CD8-positive, alpha-beta memory T cell (primary cell): ENCODE measurements at regions not wholly inside any gene's neighbourhood (a gene's known extent, or its start where the extent isn't known, plus 50 kb on each side); places are given as distances from the start of the nearest gene placed in this dataset.

Source experiments
- CTCF ChIA-PET: fragments of 350-600 bp; sonication (Branson Sonifier 250); formaldehyde crosslinking; loops from one replicate; lab custom pipeline; 2021; ENCODE audit warnings: antibody characterized with exemption; lab: Charles Lee
- POLR2A ChIA-PET: fragments of 350-600 bp; sonication (Branson Sonifier 250); formaldehyde crosslinking; loops from one replicate; lab custom pipeline; 2021; ENCODE audit warnings: antibody characterized with exemption; lab: Charles Lee
- DNase-seq, 5 donors: peaks; one replicate each; pipeline versions ENCODE4 v3.0.0 to v3.0.0-alpha.2; 2020 to 2022; ENCODE audit warnings: mixed read lengths in 1 of 5
- H3K27ac ChIP-seq: one replicate; pipeline ENCODE4 v1.7.0; 2013; ENCODE audit warnings: low read depth, mild to moderate bottlenecking, low read length, moderate library complexity
- H3K27me3 ChIP-seq: 2 replicates; pipeline ENCODE4 v1.7.0; 2013; ENCODE audit warnings: low read length, mild to moderate bottlenecking; ENCODE audit not compliant: insufficient read depth, poor library complexity, severe bottlenecking
- H3K36me3 ChIP-seq: 2 replicates; pipeline ENCODE4 v1.7.0; 2013; ENCODE audit warnings: mild to moderate bottlenecking, low read length, moderate library complexity; ENCODE audit not compliant: insufficient read depth
- H3K4me1 ChIP-seq: 2 replicates; pipeline ENCODE4 v1.7.0; 2013; ENCODE audit warnings: mild to moderate bottlenecking, low read length, moderate library complexity; ENCODE audit not compliant: insufficient read depth
- H3K4me3 ChIP-seq: 2 replicates; pipeline ENCODE4 v1.7.0; 2013; ENCODE audit warnings: mild to moderate bottlenecking, low read length
- H3K9me3 ChIP-seq: 2 replicates; pipeline ENCODE4 v1.7.0; 2013; ENCODE audit warnings: mild to moderate bottlenecking, low read length
- H3K27ac Mint-ChIP-seq, 8 donors: one replicate each; pipeline ENCODE4 v1.8.0; 2020 to 2021; ENCODE audit warnings: mixed read lengths in 8 of 8, mild to moderate bottlenecking in 6 of 8, inconsistent platforms in 3 of 8, moderate library complexity in 3 of 8
- H3K27me3 Mint-ChIP-seq, 2 donors: one replicate each; pipeline ENCODE4 v1.8.0; 2020 to 2021; ENCODE audit warnings: mixed read lengths in 2 of 2, mild to moderate bottlenecking in 1 of 2, moderate library complexity in 1 of 2
- H3K36me3 Mint-ChIP-seq, 3 donors: one replicate each; pipeline ENCODE4 v1.8.0; 2020 to 2021; ENCODE audit warnings: mixed read lengths in 3 of 3, inconsistent platforms in 1 of 3, mild to moderate bottlenecking in 1 of 3
- H3K4me1 Mint-ChIP-seq, 3 donors: one replicate each; pipeline ENCODE4 v1.8.0; 2020 to 2021; ENCODE audit warnings: mixed read lengths in 3 of 3, inconsistent platforms in 1 of 3, mild to moderate bottlenecking in 1 of 3
- H3K4me3 Mint-ChIP-seq, 7 donors: one replicate each; pipeline ENCODE4 v1.8.0; 2020 to 2021; ENCODE audit warnings: mixed read lengths in 7 of 7, mild to moderate bottlenecking in 6 of 7, moderate library complexity in 4 of 7, inconsistent platforms in 2 of 7
- H3K9me3 Mint-ChIP-seq, 5 donors: one replicate each; pipeline ENCODE4 v1.8.0; 2020 to 2022; ENCODE audit warnings: mixed read lengths in 5 of 5, mild to moderate bottlenecking in 3 of 5, moderate library complexity in 2 of 5, inconsistent platforms in 1 of 5

- Histone ChIP-seq H3K27ac (no peak overlapping the region), H3K36me3 (no peaks in the 10 kb centered on the region), H3K9me3 (no peaks in the 10 kb centered on the region), H3K27me3 (no peaks in the 10 kb centered on the region), H3K4me1 (no peaks in the 10 kb centered on the region), H3K4me3 (no peak overlapping the region)
- Mint-ChIP-seq H3K27ac (no peak overlapping the region), H3K4me3 (no peak overlapping the region), H3K27me3 (no peaks in the 10 kb centered on the region), H3K36me3 (no peaks in the 10 kb centered on the region), H3K9me3 (no peaks in the 10 kb centered on the region), H3K4me1 (no peaks in the 10 kb centered on the region)
- no peak for DNase-seq
- ChIA-PET POLR2A (no interaction called here), CTCF (no interaction called here)
These were observed 216.7 kb downstream of the GLI2 start for GRCh38 chr2:120952318-120952717.

- POLR2A ChIA-PET: no interaction called here
These were observed 217.5 kb downstream of the GLI2 start for GRCh38 chr2:120953066-120953756.

GRCh38 chr2:120953843-120954584 is 218.3 kb downstream of the GLI2 start:
- H3K27ac Mint-ChIP-seq: no peak overlapping the region
- ChIA-PET CTCF (no interaction called here), POLR2A (no interaction called here)
- no peak overlapping the region for H3K4me3 ChIP-seq
- no peaks in the 10 kb centered on the region for H3K4me1 Mint-ChIP-seq
- H3K27me3 Mint-ChIP-seq: no peaks in the 10 kb centered on the region
- no peaks in the 10 kb centered on the region for H3K36me3 ChIP-seq
- H3K27ac ChIP-seq: no peak overlapping the region
- no peak overlapping the region for H3K4me3 Mint-ChIP-seq
- DNase-seq: no peak
- H3K9me3 Mint-ChIP-seq: no peaks in the 10 kb centered on the region
- H3K9me3 ChIP-seq: no peaks in the 10 kb centered on the region
- H3K4me1 ChIP-seq: no peaks in the 10 kb centered on the region
- H3K36me3 Mint-ChIP-seq: no peaks in the 10 kb centered on the region
- no peaks in the 10 kb centered on the region for H3K27me3 ChIP-seq

More at GRCh38 chr2:120953066-120953756, 217.5 kb downstream of the GLI2 start:
- no peak for DNase-seq
- Histone ChIP-seq H3K27ac (no peak overlapping the region), H3K27me3 (no peaks in the 10 kb centered on the region), H3K4me3 (no peak overlapping the region), H3K36me3 (no peaks in the 10 kb centered on the region), H3K4me1 (no peaks in the 10 kb centered on the region), H3K9me3 (no peaks in the 10 kb centered on the region)
- H3K9me3 Mint-ChIP-seq: no peaks in the 10 kb centered on the region
- no peaks in the 10 kb centered on the region for H3K27me3 Mint-ChIP-seq
- no peaks in the 10 kb centered on the region for H3K36me3 Mint-ChIP-seq
- no peaks in the 10 kb centered on the region for H3K4me1 Mint-ChIP-seq
- no peak overlapping the region for H3K27ac Mint-ChIP-seq
- H3K4me3 Mint-ChIP-seq: no peak overlapping the region
- CTCF ChIA-PET: no interaction called here

GRCh38 chr2:120954939-120955338 is 219.3 kb downstream of the GLI2 start:
- no peak overlapping the region for H3K4me3 ChIP-seq
- no peaks in the 10 kb centered on the region for H3K9me3 ChIP-seq
- no peaks in the 10 kb centered on the region for H3K4me1 ChIP-seq
- Mint-ChIP-seq H3K27ac (no peak overlapping the region), H3K27me3 (no peaks in the 10 kb centered on the region), H3K4me1 (no peaks in the 10 kb centered on the region), H3K4me3 (no peak overlapping the region), H3K36me3 (no peaks in the 10 kb centered on the region), H3K9me3 (no peaks in the 10 kb centered on the region)
- no peak for DNase-seq
- ChIA-PET POLR2A (no interaction called here), CTCF (no interaction called here)
- no peaks in the 10 kb centered on the region for H3K36me3 ChIP-seq
- no peak overlapping the region for H3K27ac ChIP-seq
- H3K27me3 ChIP-seq: no peaks in the 10 kb centered on the region

GRCh38 chr2:120955427-120955826 is 219.8 kb downstream of the GLI2 start:
- POLR2A ChIA-PET: no interaction called here

GRCh38 chr2:120956486-120957156 is 221.0 kb downstream of the GLI2 start:
- Histone ChIP-seq H3K9me3 (no peaks in the 10 kb centered on the region), H3K27me3 (no peaks in the 10 kb centered on the region), H3K27ac (no peak overlapping the region), H3K36me3 (no peaks in the 10 kb centered on the region), H3K4me3 (no peak overlapping the region), H3K4me1 (no peaks in the 10 kb centered on the region)
- no peaks in the 10 kb centered on the region for H3K36me3 Mint-ChIP-seq
- ChIA-PET CTCF (no interaction called here), POLR2A (no interaction called here)
- no peaks in the 10 kb centered on the region for H3K4me1 Mint-ChIP-seq
- H3K4me3 Mint-ChIP-seq: no peak overlapping the region
- no peak overlapping the region for H3K27ac Mint-ChIP-seq
- no peak for DNase-seq
- H3K9me3 Mint-ChIP-seq: no peaks in the 10 kb centered on the region
- no peaks in the 10 kb centered on the region for H3K27me3 Mint-ChIP-seq

More at GRCh38 chr2:120955427-120955826, 219.8 kb downstream of the GLI2 start:
- Histone ChIP-seq H3K27ac (no peak overlapping the region), H3K36me3 (no peaks in the 10 kb centered on the region), H3K4me3 (no peak overlapping the region), H3K9me3 (no peaks in the 10 kb centered on the region), H3K4me1 (no peaks in the 10 kb centered on the region), H3K27me3 (no peaks in the 10 kb centered on the region)
- CTCF ChIA-PET: no interaction called here
- H3K36me3 Mint-ChIP-seq: no peaks in the 10 kb centered on the region
- no peaks in the 10 kb centered on the region for H3K27me3 Mint-ChIP-seq
- H3K27ac Mint-ChIP-seq: no peak overlapping the region
- DNase-seq: no peak
- H3K4me3 Mint-ChIP-seq: no peak overlapping the region
- no peaks in the 10 kb centered on the region for H3K4me1 Mint-ChIP-seq
- H3K9me3 Mint-ChIP-seq: no peaks in the 10 kb centered on the region

GRCh38 chr2:120957905-120958304 is 222.2 kb downstream of the GLI2 start:
- Histone ChIP-seq H3K4me1 (no peaks in the 10 kb centered on the region), H3K4me3 (no peak overlapping the region), H3K27ac (no peak overlapping the region), H3K27me3 (no peaks in the 10 kb centered on the region), H3K9me3 (no peaks in the 10 kb centered on the region), H3K36me3 (no peaks in the 10 kb centered on the region)
- ChIA-PET CTCF (no interaction called here), POLR2A (no interaction called here)
- Mint-ChIP-seq H3K9me3 (no peaks in the 10 kb centered on the region), H3K36me3 (no peaks in the 10 kb centered on the region), H3K4me1 (no peaks in the 10 kb centered on the region), H3K4me3 (no peak overlapping the region), H3K27ac (no peak overlapping the region), H3K27me3 (no peaks in the 10 kb centered on the region)
- no peak for DNase-seq

GRCh38 chr2:120958623-120959366 is 223.1 kb downstream of the GLI2 start:
- Mint-ChIP-seq H3K27me3 (no peaks in the 10 kb centered on the region), H3K36me3 (no peaks in the 10 kb centered on the region), H3K4me1 (no peaks in the 10 kb centered on the region), H3K4me3 (no peak overlapping the region), H3K27ac (no peak overlapping the region), H3K9me3 (no peaks in the 10 kb centered on the region)
- H3K4me1 ChIP-seq: no peaks in the 10 kb centered on the region
- H3K27ac ChIP-seq: no peak overlapping the region
- H3K9me3 ChIP-seq: no peaks in the 10 kb centered on the region
- no peaks in the 10 kb centered on the region for H3K27me3 ChIP-seq
- H3K36me3 ChIP-seq: no peaks in the 10 kb centered on the region
- ChIA-PET POLR2A (no interaction called here), CTCF (interaction anchor here (1.3 kb wide), 1 partner anchor 15 kb away, joined by 3 read pairs; no protein-coding TSS in a partner anchor)
- no peak for DNase-seq
- no peak overlapping the region for H3K4me3 ChIP-seq
